Ovary (tissue), 3 donors: ENCODE measurements at regions not wholly inside any gene's neighbourhood (a gene's known extent, or its start where the extent isn't known, plus 50 kb on each side); places are given as distances from the start of the nearest gene placed in this dataset.

ENCODE experiments used
- CTCF ChIP-seq, 3 donors: fragments of 450-650 bp in 2 of 3; fragments of 200-600 bp in 1 of 3; IDR thresholded peaks; one replicate each; pipeline versions ENCODE4 v1.5.1 to v1.8.0; 2016 to 2022; ENCODE audit warnings: antibody characterized with exemption in 3 of 3, mild to moderate bottlenecking in 1 of 3
- EP300 ChIP-seq: sonication (generic); formaldehyde crosslinking; IDR thresholded peaks from one replicate; pipeline ENCODE4 v1.6.1; 2017; ENCODE audit warnings: antibody characterized with exemption
- POLR2A ChIP-seq: fragments of 450-650 bp; IDR thresholded peaks from one replicate; pipeline ENCODE4 v1.6.1; 2017; ENCODE audit warnings: antibody characterized with exemption, mild to moderate bottlenecking, moderate library complexity
- donor health status: DM: no; HTN: no; CAD: no.

- TF ChIP-seq CTCF (IDR thresholded peaks at IDR 0.05) (no peak), POLR2A (no peak), EP300 (no peak)
Observed at GRCh38 chr15:88400084-88400483, 67.1 kb downstream of the MRPL46 start.
